ENCODE measurements at regions not wholly inside any gene's neighbourhood (a gene's known extent, or its start where the extent isn't known, plus 50 kb on each side); places are given as distances from the start of the nearest gene placed in this dataset.

GRCh38 chr22:48496226-48496845 lies 1331.3 kb downstream of the BRD1 start:
- no peaks in the 10 kb centered on the region for H4K20me1 ChIP-seq (ENCODE audit: control insufficient read depth, insufficient read depth, low read depth, low read length)
- no peak overlapping the region for H3K27ac ChIP-seq (ENCODE audit: low read depth, low read length)
- no peak overlapping the region for H3K4me3 ChIP-seq (ENCODE audit: low read length)
- H3K4me1 ChIP-seq (ENCODE audit: control insufficient read depth, low read length), result peaks cover 6% of the 10 kb centered on the region; the same call in 1 of the 2 replicates
- no peaks in the 10 kb centered on the region for H3K9me3 ChIP-seq (ENCODE audit: control insufficient read depth, insufficient read depth, low read length)
- H3K27me3 ChIP-seq (ENCODE audit: control insufficient read depth, low read length), result no peaks in the 10 kb centered on the region
- TF ChIP-seq EZH2phosphoT487 (IDR thresholded peaks at IDR 0.05; ENCODE audit: borderline replicate concordance, low read length), result no peak
- TF ChIP-seq, protein P1, sequence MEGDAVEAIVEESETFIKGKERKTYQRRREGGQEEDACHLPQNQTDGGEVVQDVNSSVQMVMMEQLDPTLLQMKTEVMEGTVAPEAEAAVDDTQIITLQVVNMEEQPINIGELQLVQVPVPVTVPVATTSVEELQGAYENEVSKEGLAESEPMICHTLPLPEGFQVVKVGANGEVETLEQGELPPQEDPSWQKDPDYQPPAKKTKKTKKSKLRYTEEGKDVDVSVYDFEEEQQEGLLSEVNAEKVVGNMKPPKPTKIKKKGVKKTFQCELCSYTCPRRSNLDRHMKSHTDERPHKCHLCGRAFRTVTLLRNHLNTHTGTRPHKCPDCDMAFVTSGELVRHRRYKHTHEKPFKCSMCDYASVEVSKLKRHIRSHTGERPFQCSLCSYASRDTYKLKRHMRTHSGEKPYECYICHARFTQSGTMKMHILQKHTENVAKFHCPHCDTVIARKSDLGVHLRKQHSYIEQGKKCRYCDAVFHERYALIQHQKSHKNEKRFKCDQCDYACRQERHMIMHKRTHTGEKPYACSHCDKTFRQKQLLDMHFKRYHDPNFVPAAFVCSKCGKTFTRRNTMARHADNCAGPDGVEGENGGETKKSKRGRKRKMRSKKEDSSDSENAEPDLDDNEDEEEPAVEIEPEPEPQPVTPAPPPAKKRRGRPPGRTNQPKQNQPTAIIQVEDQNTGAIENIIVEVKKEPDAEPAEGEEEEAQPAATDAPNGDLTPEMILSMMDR (IDR thresholded peaks at IDR 0.05; ENCODE audit: low read depth, low read length, poor library complexity, severe bottlenecking), result no peak
- no peak overlapping the region for H3K4me2 ChIP-seq (ENCODE audit: low read length)
- no peaks in the 10 kb centered on the region for H3K9me2 ChIP-seq (replicated peaks; ENCODE audit: control insufficient read depth, low read length)
- no peaks in the 10 kb centered on the region for H3K36me3 ChIP-seq (ENCODE audit: control insufficient read depth, low read length)
- no peaks in the 10 kb centered on the region for H3K79me2 ChIP-seq (ENCODE audit: control insufficient read depth, low read length)
- H3F3A ChIP-seq (ENCODE audit: control insufficient read depth, insufficient read depth), result no peaks in the 10 kb centered on the region

DNA sequence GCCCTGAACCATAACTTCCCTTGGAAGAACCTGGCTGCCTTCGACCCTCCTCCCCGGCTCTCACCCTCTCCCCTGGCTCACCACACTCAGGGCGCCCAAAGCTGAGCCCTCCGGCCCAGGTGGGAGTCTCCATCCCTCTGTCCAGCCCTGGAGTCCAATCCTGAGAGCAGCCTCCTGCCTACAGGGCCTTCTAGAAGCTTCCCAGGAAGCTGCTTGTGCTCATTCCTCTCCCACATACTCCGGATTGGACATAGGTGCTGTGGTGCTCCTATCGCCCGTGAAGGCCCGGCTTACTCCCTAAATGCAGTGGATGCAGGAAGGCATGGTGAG lies 1332.0 kb downstream of the BRD1 start:
- Histone ChIP-seq H4K20me1 (ENCODE audit: control insufficient read depth, insufficient read depth, low read depth, low read length) (no peaks in the 10 kb centered on the region), H3K4me2 (ENCODE audit: low read length) (no peak overlapping the region)

DNA sequence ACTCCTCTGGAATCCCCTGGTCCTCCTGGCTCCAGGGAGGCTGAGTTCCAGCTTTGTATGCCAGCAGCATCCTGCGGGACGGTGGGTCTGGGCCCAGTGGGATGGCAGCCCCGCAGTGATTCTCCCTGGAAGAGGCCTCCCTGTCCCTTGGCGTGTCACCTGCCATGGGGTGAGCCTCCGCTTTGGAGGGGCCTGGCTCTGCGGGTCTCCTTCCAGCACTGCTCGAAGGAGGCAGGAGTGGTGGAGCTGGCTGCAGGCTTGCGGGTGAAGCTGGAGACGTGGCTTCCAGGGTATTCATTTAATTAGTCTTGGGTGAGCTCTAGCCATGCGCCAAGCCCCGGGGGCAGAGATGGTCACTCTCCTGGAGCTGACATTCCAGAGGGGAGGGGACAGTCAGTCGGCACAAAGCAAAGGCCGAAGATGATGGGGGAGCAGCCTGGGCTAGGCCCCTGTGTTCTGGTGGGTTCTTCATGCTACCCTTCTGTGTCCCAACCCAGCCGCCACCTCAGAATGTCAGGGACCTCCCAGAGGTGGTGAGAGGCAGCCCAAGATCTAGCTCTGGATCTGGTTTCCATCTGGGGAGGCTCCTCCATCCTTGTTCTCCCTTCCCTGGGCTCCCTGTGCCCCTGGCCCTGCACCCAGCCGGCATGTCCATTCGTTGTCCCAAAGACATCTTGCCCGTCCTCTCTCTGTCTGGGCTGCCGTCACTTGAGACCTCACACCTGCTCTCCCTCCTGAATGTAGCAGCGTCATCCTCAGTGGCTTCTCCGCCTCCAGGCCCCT lies 1332.5 kb downstream of the BRD1 start:
- H3K79me2 ChIP-seq (ENCODE audit: control insufficient read depth, low read length), result no peaks in the 10 kb centered on the region
- H3K4me3 ChIP-seq (ENCODE audit: low read length), result no peak overlapping the region
- H3K9me2 ChIP-seq (replicated peaks; ENCODE audit: control insufficient read depth, low read length), result no peaks in the 10 kb centered on the region
- H3K4me2 ChIP-seq (ENCODE audit: low read length), result no peak overlapping the region
- no peaks in the 10 kb centered on the region for H3K27me3 ChIP-seq (ENCODE audit: control insufficient read depth, low read length)
- H4K20me1 ChIP-seq (ENCODE audit: control insufficient read depth, insufficient read depth, low read depth, low read length), result no peaks in the 10 kb centered on the region
- H3K4me1 ChIP-seq (ENCODE audit: control insufficient read depth, low read length), result peaks cover 6% of the 10 kb centered on the region; the same call in 1 of the 2 replicates
- no peaks in the 10 kb centered on the region for H3K9me3 ChIP-seq (ENCODE audit: control insufficient read depth, insufficient read depth, low read length)
- H3F3A ChIP-seq (ENCODE audit: control insufficient read depth, insufficient read depth), result no peaks in the 10 kb centered on the region
- TF ChIP-seq, protein P1 (IDR thresholded peaks at IDR 0.05; ENCODE audit: low read depth, low read length, poor library complexity, severe bottlenecking), result no peak
- TF ChIP-seq EZH2phosphoT487 (IDR thresholded peaks at IDR 0.05; ENCODE audit: borderline replicate concordance, low read length), result no peak
- no peak overlapping the region for H3K27ac ChIP-seq (ENCODE audit: low read depth, low read length)
- H3K36me3 ChIP-seq (ENCODE audit: control insufficient read depth, low read length), result no peaks in the 10 kb centered on the region

More for the DNA sequence above, 1332.0 kb downstream of the BRD1 start:
- TF ChIP-seq, protein P1 (IDR thresholded peaks at IDR 0.05; ENCODE audit: low read depth, low read length, poor library complexity, severe bottlenecking), result no peak
- TF ChIP-seq EZH2phosphoT487 (IDR thresholded peaks at IDR 0.05; ENCODE audit: borderline replicate concordance, low read length), result no peak
- no peaks in the 10 kb centered on the region for H3K79me2 ChIP-seq (ENCODE audit: control insufficient read depth, low read length)
- H3K4me1 ChIP-seq (ENCODE audit: control insufficient read depth, low read length), result peaks cover 6% of the 10 kb centered on the region; the same call in 1 of the 2 replicates
- no peak overlapping the region for H3K27ac ChIP-seq (ENCODE audit: low read depth, low read length)
- no peaks in the 10 kb centered on the region for H3F3A ChIP-seq (ENCODE audit: control insufficient read depth, insufficient read depth)
- H3K36me3 ChIP-seq (ENCODE audit: control insufficient read depth, low read length), result no peaks in the 10 kb centered on the region
- no peak overlapping the region for H3K4me3 ChIP-seq (ENCODE audit: low read length)
- no peaks in the 10 kb centered on the region for H3K9me3 ChIP-seq (ENCODE audit: control insufficient read depth, insufficient read depth, low read length)
- H3K27me3 ChIP-seq (ENCODE audit: control insufficient read depth, low read length), result no peaks in the 10 kb centered on the region
- H3K9me2 ChIP-seq (replicated peaks; ENCODE audit: control insufficient read depth, low read length), result no peaks in the 10 kb centered on the region
